GM12872 (cell line): ENCODE measurements at regions not wholly inside any gene's neighbourhood (a gene's known extent, or its start where the extent isn't known, plus 50 kb on each side); places are given as distances from the start of the nearest gene placed in this dataset.

Experiments used
- TF ChIP-seq, protein P1 (sequence below): IDR thresholded peaks from 3 replicates; pipeline ENCODE4 v1.5.1; 2011; ENCODE audit warnings: low read depth, mild to moderate bottlenecking, low read length, moderate library complexity; ENCODE audit not compliant: insufficient read depth

- TF ChIP-seq, protein P1, sequence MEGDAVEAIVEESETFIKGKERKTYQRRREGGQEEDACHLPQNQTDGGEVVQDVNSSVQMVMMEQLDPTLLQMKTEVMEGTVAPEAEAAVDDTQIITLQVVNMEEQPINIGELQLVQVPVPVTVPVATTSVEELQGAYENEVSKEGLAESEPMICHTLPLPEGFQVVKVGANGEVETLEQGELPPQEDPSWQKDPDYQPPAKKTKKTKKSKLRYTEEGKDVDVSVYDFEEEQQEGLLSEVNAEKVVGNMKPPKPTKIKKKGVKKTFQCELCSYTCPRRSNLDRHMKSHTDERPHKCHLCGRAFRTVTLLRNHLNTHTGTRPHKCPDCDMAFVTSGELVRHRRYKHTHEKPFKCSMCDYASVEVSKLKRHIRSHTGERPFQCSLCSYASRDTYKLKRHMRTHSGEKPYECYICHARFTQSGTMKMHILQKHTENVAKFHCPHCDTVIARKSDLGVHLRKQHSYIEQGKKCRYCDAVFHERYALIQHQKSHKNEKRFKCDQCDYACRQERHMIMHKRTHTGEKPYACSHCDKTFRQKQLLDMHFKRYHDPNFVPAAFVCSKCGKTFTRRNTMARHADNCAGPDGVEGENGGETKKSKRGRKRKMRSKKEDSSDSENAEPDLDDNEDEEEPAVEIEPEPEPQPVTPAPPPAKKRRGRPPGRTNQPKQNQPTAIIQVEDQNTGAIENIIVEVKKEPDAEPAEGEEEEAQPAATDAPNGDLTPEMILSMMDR: no peak
Observed at GRCh38 chr10:44300666-44301649, 83.9 kb downstream of the CXCL12 start.

DNA sequence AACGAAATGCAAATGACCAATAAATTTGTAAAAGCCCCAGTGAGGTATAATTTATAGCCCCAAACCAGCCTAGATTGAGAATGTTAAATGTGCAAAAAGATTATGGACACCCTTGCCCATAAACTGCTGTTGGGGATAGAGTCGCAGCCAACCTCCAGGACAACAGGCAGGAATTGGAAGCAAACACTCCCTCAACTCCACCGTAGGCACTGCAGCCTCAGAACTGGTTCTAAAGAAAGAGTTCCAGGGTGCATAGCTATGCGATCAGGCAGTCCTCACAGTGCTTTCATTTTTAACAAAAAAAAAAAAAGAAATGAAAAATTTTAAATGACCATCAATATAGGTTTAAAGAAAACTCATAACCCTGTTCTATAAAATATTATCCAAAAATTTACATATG is 86.2 kb downstream of the CXCL12 start:
- TF ChIP-seq, protein P1: no peak

GRCh38 chr10:44297963-44298362 is 86.9 kb downstream of the CXCL12 start:
- TF ChIP-seq, protein P1: no peak

DNA sequence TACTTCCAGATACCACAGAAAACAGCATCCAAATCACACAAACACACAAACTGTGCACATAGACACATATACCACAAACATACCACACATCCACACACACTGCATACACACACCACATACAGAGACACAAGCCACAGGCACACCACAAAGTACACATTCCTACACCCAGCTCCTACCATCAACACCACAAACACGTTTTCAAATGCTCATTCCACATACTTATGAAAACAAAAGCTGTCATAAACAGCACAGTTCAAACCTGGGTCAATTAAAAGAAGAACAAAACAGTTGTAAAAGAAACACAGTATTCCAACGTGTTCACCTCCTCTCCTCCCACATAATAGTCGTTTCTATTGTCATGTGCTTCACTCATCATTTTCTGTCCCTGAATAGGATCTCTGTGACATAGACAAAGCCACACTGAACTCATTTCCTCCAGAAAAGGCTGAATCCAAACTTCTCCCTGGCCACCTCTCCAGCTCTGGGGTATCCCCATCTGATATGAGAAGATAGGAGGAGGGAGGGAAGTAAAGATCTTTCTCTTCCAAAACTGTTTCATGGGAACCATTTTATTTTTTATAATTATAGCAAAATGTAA is 89.2 kb downstream of the CXCL12 start:
- TF ChIP-seq, protein P1: no peak

DNA sequence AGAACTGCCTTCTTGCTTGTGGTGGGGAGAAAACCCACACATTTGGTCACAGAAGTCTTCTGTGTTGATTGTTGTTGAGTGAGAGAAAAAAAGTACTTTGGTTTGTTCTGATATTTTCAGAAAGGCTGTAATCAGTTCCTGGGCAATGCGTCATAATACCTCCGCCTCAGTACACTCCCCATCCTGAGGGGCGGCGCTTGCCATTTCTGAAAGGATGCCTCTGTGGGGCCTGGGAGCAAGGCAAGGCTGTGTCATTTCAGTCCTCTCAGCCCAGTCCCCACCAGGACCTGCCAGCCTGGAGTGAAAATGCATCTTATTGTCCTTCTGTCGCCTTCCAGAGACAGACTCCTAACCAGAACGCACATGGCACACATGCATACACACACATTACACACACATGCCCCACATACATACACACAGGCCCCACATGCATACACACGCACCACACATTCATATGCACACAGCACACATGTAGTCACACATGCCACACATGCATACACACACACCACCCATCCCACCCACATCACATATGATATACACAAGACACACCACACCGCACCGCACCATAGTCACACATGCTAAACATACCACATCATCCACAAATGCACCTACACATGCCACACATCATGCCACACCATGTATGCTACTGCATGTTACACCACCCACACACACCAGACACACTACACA is 90.0 kb downstream of the CXCL12 start:
- TF ChIP-seq, protein P1: no peak

DNA sequence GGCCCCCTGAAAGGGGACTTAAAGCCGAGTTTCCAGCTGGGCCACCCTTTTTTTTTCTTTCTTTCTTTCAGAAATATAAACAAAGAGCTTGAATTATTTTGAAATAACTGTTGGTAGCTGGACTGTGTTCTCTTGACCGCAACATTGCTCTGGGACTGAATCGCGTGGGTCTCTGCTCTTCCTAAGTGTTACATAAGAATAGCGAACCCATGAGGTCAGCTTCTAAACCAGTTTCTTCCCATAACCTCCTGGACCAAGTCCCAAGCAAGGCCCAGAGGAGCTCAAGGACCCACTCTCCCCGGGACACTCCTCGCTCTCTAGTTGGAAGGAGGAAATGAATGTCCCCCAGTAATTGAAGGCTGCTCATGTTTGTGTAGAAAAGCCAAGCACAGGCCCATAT is 91.1 kb downstream of the CXCL12 start:
- TF ChIP-seq, protein P1: no peak

DNA sequence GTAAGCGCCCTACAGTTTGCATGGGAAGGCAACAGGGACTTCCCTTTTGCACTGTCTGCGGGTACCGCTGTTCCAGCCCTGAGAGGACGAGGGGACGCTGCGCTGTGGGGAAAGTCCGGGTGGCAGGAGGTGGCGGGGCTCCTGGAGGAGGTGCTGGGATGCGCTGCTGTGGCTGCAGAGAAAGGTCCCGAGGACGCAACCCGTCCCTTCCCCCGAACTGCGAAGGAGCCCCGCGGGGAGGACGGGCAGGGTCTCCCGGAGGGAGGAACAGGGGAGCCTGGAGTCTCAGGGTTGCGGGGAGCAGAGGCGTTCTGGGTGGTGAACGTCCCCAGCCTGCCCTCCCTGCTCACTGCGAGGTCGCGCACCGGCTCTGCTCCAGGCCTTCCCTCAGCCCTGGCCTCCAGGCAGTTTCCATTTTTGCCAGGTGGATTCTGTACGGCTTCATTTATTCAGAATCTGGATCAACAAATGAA is 91.6 kb downstream of the CXCL12 start:
- TF ChIP-seq, protein P1: no peak
